ENCODE measurements at regions not wholly inside any gene's neighbourhood (a gene's known extent, or its start where the extent isn't known, plus 50 kb on each side); places are given as distances from the start of the nearest gene placed in this dataset.

GRCh38 chr12:45611061-45611460 lies 118.4 kb upstream of the ARID2 start:
- Histone ChIP-seq H3F3A (ENCODE audit: insufficient read depth, low read length) (no peaks in the 10 kb centered on the region), H3K4me3 (ENCODE audit: low read depth, low read length, poor library complexity, severe bottlenecking) (no peak overlapping the region), H3K27me3 (ENCODE audit: insufficient read depth, low read length) (no peaks in the 10 kb centered on the region), H4K20me1 (ENCODE audit: insufficient read depth, low read length) (no peaks in the 10 kb centered on the region), H3K4me2 (ENCODE audit: low read length) (no peak overlapping the region), H2AFZ (ENCODE audit: low read length) (no peak overlapping the region), H3K27ac (ENCODE audit: low read depth, low read length, poor library complexity, severe bottlenecking) (no peak overlapping the region), H3K9me3 (ENCODE audit: low read length) (no peaks in the 10 kb centered on the region), H3K9ac (ENCODE audit: low read length) (no peak overlapping the region), H3K79me2 (ENCODE audit: insufficient read depth, low read length) (no peaks in the 10 kb centered on the region), H3K4me1 (ENCODE audit: insufficient read depth, low read length, severe bottlenecking) (no peaks in the 10 kb centered on the region), H3K36me3 (ENCODE audit: insufficient read depth, low read length) (no peaks in the 10 kb centered on the region), H3K9me2 (ENCODE audit: low read depth, low read length) (no peaks in the 10 kb centered on the region)
- TF ChIP-seq CTCF (IDR thresholded peaks at IDR 0.05; ENCODE audit: low read length), result no peak

GRCh38 chr12:45611495-45611894 lies 118.0 kb upstream of the ARID2 start:
- Histone ChIP-seq H3K9me2 (ENCODE audit: low read depth, low read length) (no peaks in the 10 kb centered on the region), H3K4me1 (ENCODE audit: insufficient read depth, low read length, severe bottlenecking) (no peaks in the 10 kb centered on the region), H3F3A (ENCODE audit: insufficient read depth, low read length) (no peaks in the 10 kb centered on the region), H2AFZ (ENCODE audit: low read length) (no peak overlapping the region), H3K4me2 (ENCODE audit: low read length) (no peak overlapping the region), H3K9me3 (ENCODE audit: low read length) (no peaks in the 10 kb centered on the region), H3K4me3 (ENCODE audit: low read depth, low read length, poor library complexity, severe bottlenecking) (no peak overlapping the region), H3K27ac (ENCODE audit: low read depth, low read length, poor library complexity, severe bottlenecking) (no peak overlapping the region), H3K27me3 (ENCODE audit: insufficient read depth, low read length) (no peaks in the 10 kb centered on the region), H3K36me3 (ENCODE audit: insufficient read depth, low read length) (no peaks in the 10 kb centered on the region), H3K79me2 (ENCODE audit: insufficient read depth, low read length) (no peaks in the 10 kb centered on the region), H3K9ac (ENCODE audit: low read length) (no peak overlapping the region), H4K20me1 (ENCODE audit: insufficient read depth, low read length) (no peaks in the 10 kb centered on the region)
- TF ChIP-seq EZH2 (IDR thresholded peaks at IDR 0.05; ENCODE audit: borderline replicate concordance, low read length) (no peak), CTCF (IDR thresholded peaks at IDR 0.05; ENCODE audit: low read length) (no peak)

- H3K4me3 ChIP-seq (ENCODE audit: low read depth, low read length, poor library complexity, severe bottlenecking), result no peak overlapping the region
- no peaks in the 10 kb centered on the region for H3K9me3 ChIP-seq (ENCODE audit: low read length)
- no peaks in the 10 kb centered on the region for H3K36me3 ChIP-seq (ENCODE audit: insufficient read depth, low read length)
- H3K27me3 ChIP-seq (ENCODE audit: insufficient read depth, low read length), result no peaks in the 10 kb centered on the region
- no peaks in the 10 kb centered on the region for H3K79me2 ChIP-seq (ENCODE audit: insufficient read depth, low read length)
- H3F3A ChIP-seq (ENCODE audit: insufficient read depth, low read length), result no peaks in the 10 kb centered on the region
- no peak overlapping the region for H3K4me2 ChIP-seq (ENCODE audit: low read length)
- no peaks in the 10 kb centered on the region for H3K9me2 ChIP-seq (ENCODE audit: low read depth, low read length)
- H4K20me1 ChIP-seq (ENCODE audit: insufficient read depth, low read length), result no peaks in the 10 kb centered on the region
- H3K27ac ChIP-seq (ENCODE audit: low read depth, low read length, poor library complexity, severe bottlenecking), result no peak overlapping the region
- H3K9ac ChIP-seq (ENCODE audit: low read length), result no peak overlapping the region
- no peak overlapping the region for H2AFZ ChIP-seq (ENCODE audit: low read length)
- TF ChIP-seq EZH2 (IDR thresholded peaks at IDR 0.05; ENCODE audit: borderline replicate concordance, low read length) (no peak), CTCF (IDR thresholded peaks at IDR 0.05; ENCODE audit: low read length) (no peak)
- H3K4me1 ChIP-seq (ENCODE audit: insufficient read depth, low read length, severe bottlenecking), result no peaks in the 10 kb centered on the region
Measured at GRCh38 chr12:45612044-45612794, 117.3 kb upstream of the ARID2 start.
